Adrenal gland (tissue), 9 donors: ENCODE measurements at regions not wholly inside any gene's neighbourhood (a gene's known extent, or its start where the extent isn't known, plus 50 kb on each side); places are given as distances from the start of the nearest gene placed in this dataset.

Source experiments
- DNase-seq, 7 donors: peaks; one replicate each; pipeline ENCODE4 v3.0.0-alpha.2; 2019 to 2020
- H3K27ac ChIP-seq, 5 donors: fragments of 200-600 bp; sonication (generic) in 4 of 5; 1 replicate in 3 of 5; 2 replicates in 2 of 5; pipeline versions ENCODE4 v1.5.1 to v1.8.0; 2016 to 2020; ENCODE audit warnings: mild to moderate bottlenecking in 1 of 5
- H3K27me3 ChIP-seq: fragments of 200-600 bp; 2 replicates; pipeline ENCODE4 v1.8.0; 2021
- H3K36me3 ChIP-seq, 2 donors: fragments of 200-600 bp; replicated peaks in 1 of 2; 1 replicate in 1 of 2; 2 replicates in 1 of 2; pipeline versions ENCODE4 v1.5.1 to v1.8.0; 2018 to 2022
- H3K4me1 ChIP-seq, 2 donors: fragments of 200-600 bp; replicated peaks in 1 of 2; 1 replicate in 1 of 2; 2 replicates in 1 of 2; pipeline versions ENCODE4 v1.5.1 to v1.8.0; 2018 to 2021
- H3K4me3 ChIP-seq, 4 donors: fragments of 200-600 bp; sonication (generic) in 3 of 4; one replicate each; pipeline ENCODE4 v1.5.1; 2016 to 2018
- H3K9me3 ChIP-seq, 3 donors: fragments of 200-600 bp; sonication (generic) in 1 of 3; replicated peaks in 1 of 3; 1 replicate in 2 of 3; 2 replicates in 1 of 3; pipeline versions ENCODE4 v1.5.1 to v1.8.0; 2016 to 2021
- CTCF ChIP-seq, 6 experiments: fragments of 450-650 bp in 4 of 6; fragments of 200-600 bp in 2 of 6; sonication (generic) in 1 of 6; IDR thresholded peaks; 1 replicate in 5 of 6; 2 replicates in 1 of 6; pipeline versions ENCODE4 v1.5.1 to v1.8.0; 2016 to 2021; ENCODE audit warnings: antibody characterized with exemption in 6 of 6, mild to moderate bottlenecking in 2 of 6, moderate library complexity in 1 of 6
- POLR2A ChIP-seq, 2 donors: fragments of 450-650 bp; IDR thresholded peaks; one replicate each; pipeline ENCODE4 v1.6.1; 2017; ENCODE audit warnings: antibody characterized with exemption in 2 of 2, mild to moderate bottlenecking in 2 of 2, moderate library complexity in 1 of 2
- WGBS, 4 donors: extraction: QIAGEN DNeasy Blood & Tissue Kit in 2 of 4; methylation state at CpG; one replicate each; pipeline versions ENCODE4 v1.1.5 to v1.1.7; 2013 to 2017; 5-methylcytosine and 5-hydroxymethylcytosine counted together
- intact Hi-C, 2 donors: fragments of 100-400 bp; cut with DNase I; formaldehyde crosslinking; loops; one replicate each; pipeline versions ENCODE4 v1.14.1 to v1.15.0; 2022 to 2023
- donor health status: healthy with polysubstance abuse.
- donor health status: Bipolar disorder and iron deficiency.
- donor health status: DM: yes; HTN: yes; CAD: no.
- donor health status: DM: no; HTN: no; CAD: no.
- donor health status: DM: no; HTN: no; CAD: no.

GRCh38 chr5:44945743-44946142 is 137.0 kb downstream of the MRPS30 start:
- Histone ChIP-seq H3K4me1 (no peaks in the 10 kb centered on the region), H3K27ac (no peak overlapping the region)

GRCh38 chr5:44949687-44950086 is 140.9 kb downstream of the MRPS30 start:
- Histone ChIP-seq H3K9me3 (no peaks in the 10 kb centered on the region), H3K27ac (no peak overlapping the region), H3K36me3 (no peaks in the 10 kb centered on the region), H3K4me1 (no peaks in the 10 kb centered on the region), H3K27me3 (no peaks in the 10 kb centered on the region), H3K4me3 (no peak overlapping the region)
- DNase-seq, result no peak
- intact Hi-C loops, result no loop called here
- 76 to 87% (median 81%) methylated on average over 4 of the region's 4 CpGs for WGBS, 4 donors
- TF ChIP-seq POLR2A (IDR thresholded peaks at IDR 0.05) (no peak), CTCF (IDR thresholded peaks at IDR 0.05) (no peak)

More at GRCh38 chr5:44945743-44946142, 137.0 kb downstream of the MRPS30 start:
- H3K36me3 ChIP-seq, result no peaks in the 10 kb centered on the region
- whole genome bisulfite sequencing, 4 donors, result 70 to 88% (median 81%) methylated on average over 1 of the region's 1 CpG
- H3K9me3 ChIP-seq, result no peaks in the 10 kb centered on the region
- intact Hi-C loops, result no loop called here
- no peak overlapping the region for H3K4me3 ChIP-seq
- TF ChIP-seq CTCF (IDR thresholded peaks at IDR 0.05) (no peak), POLR2A (IDR thresholded peaks at IDR 0.05) (no peak)
- no peak for DNase-seq
- H3K27me3 ChIP-seq, result no peaks in the 10 kb centered on the region

- TF ChIP-seq CTCF (IDR thresholded peaks at IDR 0.05), result no peak
- TF ChIP-seq POLR2A (IDR thresholded peaks at IDR 0.05), result no peak
- intact Hi-C loops, result no loop called here
- 80 to 85% (median 82%) methylated on average over 3 of the region's 3 CpGs for WGBS, 4 donors
Observed at GRCh38 chr5:44951371-44951770, 142.6 kb downstream of the MRPS30 start.

GRCh38 chr5:44952376-44952775 is 143.6 kb downstream of the MRPS30 start:
- WGBS, 4 donors, result 2 to 19% (median 10%) methylated on average over 1 of the region's 1 CpG
- no peaks in the 10 kb centered on the region for H3K9me3 ChIP-seq
- TF ChIP-seq CTCF (IDR thresholded peaks at IDR 0.05), result peak; percentile 28 to 59 (median 50)
- no peak for TF ChIP-seq POLR2A (IDR thresholded peaks at IDR 0.05)
- no peaks in the 10 kb centered on the region for H3K4me1 ChIP-seq
- no peaks in the 10 kb centered on the region for H3K36me3 ChIP-seq
- H3K27me3 ChIP-seq, result no peaks in the 10 kb centered on the region
- H3K27ac ChIP-seq, result no peak overlapping the region
- peak in 1 of 7 donors; percentile 7 for DNase-seq
- intact Hi-C loops, result no loop called here
- H3K4me3 ChIP-seq, result no peak overlapping the region

More at GRCh38 chr5:44951371-44951770, 142.6 kb downstream of the MRPS30 start:
- Histone ChIP-seq H3K36me3 (no peaks in the 10 kb centered on the region), H3K27ac (no peak overlapping the region), H3K9me3 (no peaks in the 10 kb centered on the region), H3K27me3 (no peaks in the 10 kb centered on the region), H3K4me1 (no peaks in the 10 kb centered on the region), H3K4me3 (no peak overlapping the region)
- DNase-seq, result no peak
